ENCODE measurements at regions not wholly inside any gene's neighbourhood (a gene's known extent, or its start where the extent isn't known, plus 50 kb on each side); places are given as distances from the start of the nearest gene placed in this dataset.

GRCh38 chr4:112944006-112944405 lies 105.4 kb upstream of the ANK2 start:
- TF ChIP-seq CTCF (IDR thresholded peaks at IDR 0.05; ENCODE audit: borderline replicate concordance, insufficient read depth, low read depth, low read length): no peak
- H3K4me3 ChIP-seq (ENCODE audit: low read depth, low read length): no peak overlapping the region

- no peak for TF ChIP-seq CTCF (IDR thresholded peaks at IDR 0.05; ENCODE audit: borderline replicate concordance, insufficient read depth, low read depth, low read length)
- H3K4me3 ChIP-seq (ENCODE audit: low read depth, low read length): no peak overlapping the region
These were observed 103.3 kb upstream of the ANK2 start for GRCh38 chr4:112946127-112946526.

GRCh38 chr4:112947616-112948015 lies 101.8 kb upstream of the ANK2 start:
- no peak overlapping the region for H3K4me3 ChIP-seq (ENCODE audit: low read depth, low read length)
- no peak for TF ChIP-seq CTCF (IDR thresholded peaks at IDR 0.05; ENCODE audit: borderline replicate concordance, insufficient read depth, low read depth, low read length)

GRCh38 chr4:112951362-112952312 lies 97.8 kb upstream of the ANK2 start:
- TF ChIP-seq CTCF (IDR thresholded peaks at IDR 0.05; ENCODE audit: borderline replicate concordance, insufficient read depth, low read depth, low read length): no peak
- no peak overlapping the region for H3K4me3 ChIP-seq (ENCODE audit: low read depth, low read length)

GRCh38 chr4:112952313-112952700 lies 97.1 kb upstream of the ANK2 start:
- no peak for TF ChIP-seq CTCF (IDR thresholded peaks at IDR 0.05; ENCODE audit: borderline replicate concordance, insufficient read depth, low read depth, low read length)
- H3K4me3 ChIP-seq (ENCODE audit: low read depth, low read length): no peak overlapping the region

- no peak overlapping the region for H3K4me3 ChIP-seq (ENCODE audit: low read depth, low read length)
- TF ChIP-seq CTCF (IDR thresholded peaks at IDR 0.05; ENCODE audit: borderline replicate concordance, insufficient read depth, low read depth, low read length): no peak
These were observed 96.2 kb upstream of the ANK2 start for GRCh38 chr4:112953262-112953661.

- no peak for TF ChIP-seq CTCF (IDR thresholded peaks at IDR 0.05; ENCODE audit: borderline replicate concordance, insufficient read depth, low read depth, low read length)
- H3K4me3 ChIP-seq (ENCODE audit: low read depth, low read length): no peak overlapping the region
These were observed 95.2 kb upstream of the ANK2 start for GRCh38 chr4:112954286-112954685.

Measured in GM12875 (cell line).